NCI-H1092 treated with DMSO at 0.1 percent for 48 hours (cell line): ENCODE measurements at regions not wholly inside any gene's neighbourhood (a gene's known extent, or its start where the extent isn't known, plus 50 kb on each side); places are given as distances from the start of the nearest gene placed in this dataset.

Experiments used
- DNase-seq: peaks from one replicate; lab custom pipeline; 2025; lab: John Stamatoyannopoulos, UW

DNA sequence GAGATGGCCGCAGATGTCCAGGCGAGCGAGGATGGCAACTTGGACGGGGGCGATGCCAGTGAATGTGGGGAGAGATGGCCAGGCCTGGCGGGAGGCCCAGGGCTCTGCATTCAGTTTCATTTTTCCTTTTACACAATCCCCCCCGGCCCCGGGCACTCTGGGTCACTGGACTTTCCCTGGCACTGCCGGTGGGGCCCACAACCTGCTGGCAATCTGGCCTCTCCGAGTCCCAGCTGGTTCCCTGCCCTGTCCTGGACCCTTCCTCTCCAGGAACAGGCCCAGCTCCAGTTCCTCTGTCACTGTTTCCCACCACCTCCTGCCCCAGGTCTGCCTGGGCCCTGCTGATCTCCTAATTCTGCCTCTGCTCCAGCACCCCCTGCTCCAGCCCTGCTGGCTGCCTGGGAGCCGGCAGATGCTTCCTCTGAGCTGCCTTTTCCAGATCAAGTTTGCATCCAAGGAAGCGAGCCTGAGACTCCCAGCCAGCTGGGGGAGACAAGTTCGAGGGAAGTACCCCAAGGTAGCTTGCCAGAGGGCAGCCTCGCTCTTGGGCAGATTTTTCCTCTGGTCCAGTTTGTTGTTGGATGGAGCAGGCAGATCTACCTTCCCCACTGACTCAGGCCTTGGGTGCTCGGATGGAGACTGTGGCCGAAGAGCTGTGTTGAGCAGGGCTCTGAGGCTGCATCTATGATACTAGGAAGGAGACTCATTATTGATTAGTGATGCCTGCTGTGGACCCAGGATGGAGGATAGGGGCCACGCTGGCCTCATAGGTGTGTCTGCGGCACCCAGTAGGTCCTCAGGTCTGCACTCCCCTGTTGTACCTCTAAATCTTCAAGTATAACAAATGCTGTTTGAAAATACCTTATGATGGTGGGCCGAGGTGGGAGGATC is 83.2 kb downstream of the CEBPB start:
- no peak for DNase-seq

DNA sequence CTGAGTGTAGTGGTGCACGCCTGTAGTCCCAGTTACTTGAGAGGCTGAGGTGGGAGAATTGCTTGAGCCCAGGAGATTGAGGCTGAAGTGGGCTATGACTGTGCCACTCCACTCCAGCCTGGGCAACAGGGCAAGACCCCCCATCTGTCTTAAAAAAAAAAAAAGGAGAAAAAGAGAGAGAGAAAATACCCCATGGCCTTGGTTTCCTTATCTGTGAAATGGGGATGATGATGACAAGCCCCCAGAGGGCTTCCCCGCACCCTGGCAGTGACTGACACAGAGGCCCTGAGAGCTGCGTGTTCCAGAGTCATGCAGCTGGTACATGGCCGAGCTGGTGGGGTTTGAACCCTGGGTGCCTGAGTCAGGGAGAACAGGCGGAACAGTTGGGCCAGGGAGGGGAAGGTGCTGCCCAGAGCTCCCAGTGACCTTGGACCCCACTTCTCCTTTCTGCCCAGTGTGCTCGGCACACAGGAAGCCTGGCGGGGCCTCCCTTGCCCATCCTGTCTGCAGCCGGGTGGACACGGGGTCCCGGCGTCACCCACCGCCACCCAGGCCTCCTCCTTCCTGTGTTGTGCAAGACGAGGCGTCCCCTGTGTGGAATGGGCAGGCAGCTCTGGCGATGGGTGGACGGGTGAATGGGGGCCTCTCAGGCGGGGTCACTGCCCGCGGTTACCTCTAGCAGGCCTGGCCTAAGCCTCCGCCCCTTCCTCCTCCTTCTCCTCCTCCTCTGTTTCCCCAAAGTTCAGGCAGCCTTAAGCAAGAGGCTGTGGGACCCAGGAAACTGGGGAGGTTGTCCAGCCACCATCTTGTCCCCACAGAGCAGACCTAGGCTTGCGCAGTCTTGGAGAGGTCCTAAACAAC is 84.2 kb downstream of the CEBPB start:
- no peak for DNase-seq

DNA sequence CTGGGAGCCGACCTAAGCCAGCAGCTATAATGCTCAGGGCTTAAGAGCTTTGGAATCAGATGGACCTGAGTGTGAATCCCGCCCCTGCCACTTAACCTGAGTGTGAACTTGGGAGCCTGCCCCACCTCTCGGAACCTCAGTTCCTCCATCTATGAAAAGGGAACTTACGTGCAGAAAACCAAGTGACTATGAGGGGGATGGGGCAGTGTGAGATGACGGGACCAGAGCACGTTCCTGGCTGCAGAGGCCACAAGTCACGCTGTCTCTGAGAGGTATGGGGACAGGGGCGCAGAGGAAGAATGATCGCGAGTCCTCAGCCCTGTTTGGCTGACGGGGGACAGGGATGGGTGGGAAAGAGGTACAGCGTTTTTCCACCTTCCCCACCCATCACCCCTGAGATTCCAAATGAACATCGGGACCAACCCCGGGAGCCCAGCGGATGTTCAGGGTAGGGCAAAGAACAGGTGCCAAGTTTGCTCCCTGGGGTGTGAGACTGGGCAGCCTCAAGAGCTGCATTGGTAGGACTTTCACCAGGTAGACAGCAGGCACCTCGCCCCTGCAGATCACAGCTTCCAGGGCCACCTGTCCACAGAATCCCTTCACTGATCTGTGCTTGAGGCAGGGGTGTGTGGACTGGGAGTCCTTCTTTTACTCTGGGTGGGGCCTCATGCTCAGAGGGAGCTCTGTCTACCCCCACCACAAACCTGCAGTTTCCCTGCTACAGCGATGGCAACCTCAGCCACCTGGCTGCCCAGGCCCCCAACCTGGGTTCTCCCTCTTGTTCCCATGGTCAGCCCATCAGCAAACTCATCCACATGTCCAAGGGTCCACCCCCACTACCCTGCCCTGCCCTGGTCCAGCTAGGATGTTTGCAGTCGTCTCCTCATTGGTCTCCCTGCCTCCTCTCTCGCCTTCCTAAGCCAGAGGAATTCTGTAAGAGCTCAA is 85.8 kb downstream of the CEBPB start:
- DNase-seq = no peak

DNA sequence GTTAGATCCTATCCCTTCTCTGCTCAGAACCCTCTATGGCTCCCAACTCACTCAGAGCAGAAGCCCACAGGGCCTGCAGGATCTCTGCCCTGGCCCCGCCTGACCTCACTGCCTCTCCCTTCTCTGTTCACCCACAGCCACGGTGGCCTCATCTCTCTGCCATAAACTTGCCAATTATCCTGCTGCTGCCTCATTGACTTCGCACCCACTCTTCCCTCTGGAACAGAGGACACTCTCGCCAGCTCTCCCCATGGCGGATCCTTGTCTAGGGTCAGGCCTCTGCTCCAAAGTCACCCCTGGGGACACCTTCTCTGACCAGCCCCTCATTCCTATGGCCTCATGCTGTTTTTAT is 86.4 kb downstream of the CEBPB start:
- no peak for DNase-seq

DNA sequence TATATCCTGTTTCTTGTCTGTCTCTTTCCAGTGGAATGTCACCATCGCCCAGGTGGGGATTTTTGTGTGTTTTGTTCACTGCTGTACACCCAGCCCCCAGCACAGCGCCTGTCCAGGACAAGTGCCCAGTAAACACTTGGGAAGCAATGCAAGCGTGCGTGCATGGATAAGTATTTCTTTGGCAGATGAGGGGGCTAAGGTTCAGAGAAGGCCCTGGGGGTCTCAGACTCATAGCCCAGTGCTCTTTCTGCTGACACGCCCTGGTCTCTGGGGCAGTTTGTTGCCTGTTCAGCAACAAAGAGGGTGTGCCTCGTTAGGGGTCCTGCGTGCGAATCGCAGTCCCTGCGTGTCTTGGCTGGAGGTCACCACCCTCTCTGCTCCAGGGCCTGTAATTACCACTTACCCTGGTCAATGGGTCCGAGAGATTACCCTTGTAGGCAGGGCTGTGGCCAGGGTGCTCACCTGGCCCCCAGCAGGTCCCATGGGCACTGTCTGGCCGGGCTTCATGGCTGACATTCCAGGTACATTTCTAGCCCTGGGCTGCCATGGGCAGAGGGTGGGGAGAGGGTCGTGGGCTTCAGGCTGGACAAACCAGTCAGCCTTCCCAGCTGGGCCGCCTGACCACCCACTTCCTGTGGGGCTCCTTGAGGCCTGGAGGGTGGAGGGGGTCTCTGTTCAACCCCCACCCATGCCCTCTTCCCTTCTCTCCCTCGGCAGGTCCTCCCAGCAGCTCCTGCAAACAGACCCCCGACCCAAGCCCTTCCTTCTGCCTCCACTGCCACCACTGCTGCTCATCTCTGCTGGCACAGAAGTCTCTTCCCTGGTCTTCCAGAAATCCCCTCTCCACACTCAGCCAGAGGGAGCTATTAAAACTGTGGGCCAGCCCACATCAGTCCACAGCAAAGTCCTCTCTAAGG is 87.1 kb downstream of the CEBPB start:
- DNase-seq = no peak

DNA sequence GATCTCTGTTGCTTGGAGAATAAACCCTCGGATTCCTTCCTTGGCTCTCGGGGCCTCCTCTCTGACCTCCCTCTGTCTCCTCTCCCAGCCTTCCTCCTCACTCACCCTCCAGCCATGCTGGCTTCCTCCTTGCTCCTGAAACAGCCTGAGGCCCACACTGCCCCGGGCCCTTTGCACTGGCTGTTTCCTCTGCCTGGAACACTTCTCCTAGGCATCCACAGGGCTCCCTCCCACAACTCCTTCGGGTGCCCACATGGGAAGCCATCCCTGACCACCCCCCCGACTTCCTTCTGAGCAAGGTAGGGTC is 87.7 kb downstream of the CEBPB start:
- no peak for DNase-seq

DNA sequence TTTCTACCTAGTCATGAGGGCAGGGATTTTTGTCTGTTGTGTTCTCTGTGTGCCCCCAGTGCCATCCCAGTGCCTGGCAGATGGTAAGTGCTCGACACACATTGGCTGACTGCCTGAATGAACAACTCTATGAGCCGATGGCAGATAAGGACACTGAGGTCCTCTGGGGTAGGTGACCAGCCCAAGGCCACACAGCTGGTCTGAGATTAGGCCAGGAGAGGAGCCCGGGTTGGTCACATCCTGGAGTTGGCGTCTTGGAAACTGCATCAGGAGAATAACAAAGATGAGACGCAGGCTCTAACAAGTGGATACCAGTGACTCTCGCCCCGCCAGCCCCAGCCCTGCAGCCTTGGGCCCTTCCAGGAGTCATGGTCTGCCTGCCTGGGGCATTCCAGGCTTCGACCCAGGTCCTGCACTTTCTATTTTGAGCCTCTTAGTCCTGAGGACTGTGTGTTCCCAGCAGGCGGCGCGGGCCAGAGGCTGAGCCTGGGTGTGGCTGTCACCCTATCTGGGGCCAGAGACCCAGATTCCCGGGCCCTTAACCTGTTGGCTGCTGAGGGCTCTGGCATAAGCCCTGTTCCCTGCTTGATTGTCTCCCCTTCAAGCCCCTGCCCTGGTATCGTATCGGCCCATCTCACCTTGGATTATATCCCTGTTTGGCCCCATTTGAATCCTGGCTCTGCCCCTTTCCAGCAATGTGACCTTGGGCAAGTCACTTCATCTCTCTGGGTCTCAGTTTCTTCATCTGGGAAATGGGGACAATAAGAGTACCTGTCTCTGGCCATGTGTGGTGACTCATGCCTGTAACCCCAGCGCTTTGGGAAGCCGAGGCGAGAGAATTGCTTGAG is 88.3 kb downstream of the CEBPB start:
- DNase-seq = no peak

DNA sequence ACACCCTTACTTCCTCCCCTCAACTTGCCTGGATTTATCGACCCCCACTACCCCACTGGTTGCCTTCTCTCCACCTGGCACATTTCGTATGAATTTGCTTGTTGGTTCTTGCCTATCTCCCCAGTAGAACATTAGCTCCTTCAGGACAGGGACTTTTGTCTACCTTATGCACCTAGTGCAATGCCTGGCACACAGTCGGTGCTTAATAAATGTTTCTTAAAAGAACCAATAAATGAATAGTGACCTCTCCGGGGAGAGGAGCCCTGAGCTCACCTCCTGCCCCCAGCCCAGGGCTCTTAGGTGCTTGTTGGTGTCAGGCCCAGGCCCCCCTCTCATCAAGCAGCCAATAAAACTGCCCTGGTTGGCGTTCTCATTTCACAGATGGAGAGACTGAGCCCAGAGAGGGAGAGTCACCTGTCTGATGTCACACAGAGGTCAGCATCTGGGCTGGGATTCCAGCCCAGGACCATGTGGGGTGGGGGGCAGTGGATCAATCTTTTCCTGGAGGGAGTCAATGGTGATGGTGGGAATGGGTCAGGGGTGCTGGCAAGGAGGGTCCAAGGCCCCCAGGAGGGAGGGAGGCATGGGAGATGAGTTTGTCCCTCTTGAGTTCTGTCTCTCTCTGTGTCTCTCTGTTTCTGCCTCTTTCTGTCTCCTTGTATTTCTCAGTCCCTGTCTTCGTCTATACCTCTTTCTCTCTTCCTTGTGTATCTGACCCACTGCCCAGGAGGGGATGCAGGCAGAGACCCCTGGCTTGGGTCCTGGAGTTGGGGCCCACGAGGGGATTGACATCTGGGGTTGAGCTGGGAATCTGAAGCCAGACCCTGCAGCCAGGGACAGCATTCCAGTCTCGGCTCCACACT is 89.6 kb downstream of the CEBPB start:
- no peak for DNase-seq

DNA sequence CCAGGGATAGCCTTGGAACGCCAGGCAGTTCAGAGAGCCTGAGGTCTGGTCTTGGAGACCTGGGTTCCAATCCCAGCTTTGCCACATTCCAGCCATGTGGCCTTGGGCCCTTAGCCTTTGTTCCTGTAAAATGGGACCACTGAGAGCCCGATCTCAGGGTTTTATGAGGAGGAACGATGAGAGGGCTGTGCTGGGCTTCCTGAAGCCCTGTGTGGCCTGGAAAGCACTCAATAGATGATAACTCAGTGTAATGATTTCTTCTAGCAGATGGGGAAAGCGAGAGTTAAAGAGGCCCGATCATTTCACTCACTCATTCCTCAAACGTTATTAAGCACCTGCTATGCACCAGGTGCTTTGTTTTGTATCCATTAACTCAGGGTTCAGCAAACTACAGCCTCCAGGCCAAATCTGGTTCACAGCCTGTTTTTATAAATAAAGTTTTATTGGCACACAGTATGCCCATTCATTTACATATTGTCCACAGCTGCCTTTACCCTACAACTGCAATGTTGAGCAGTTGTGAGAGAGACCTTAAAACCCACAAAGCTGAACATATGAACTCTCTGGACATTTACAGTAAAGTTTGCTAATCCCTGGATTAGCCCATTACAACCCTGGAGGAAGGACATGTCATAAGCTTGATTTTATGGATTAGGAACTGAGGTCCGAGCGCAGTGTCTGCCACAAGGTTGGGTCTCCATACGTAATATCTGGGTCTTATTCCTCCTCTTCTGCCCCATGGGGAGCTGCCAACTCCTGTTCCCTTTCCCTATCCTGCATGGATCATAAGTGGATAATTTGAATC is 90.4 kb downstream of the CEBPB start:
- DNase-seq = no peak

DNA sequence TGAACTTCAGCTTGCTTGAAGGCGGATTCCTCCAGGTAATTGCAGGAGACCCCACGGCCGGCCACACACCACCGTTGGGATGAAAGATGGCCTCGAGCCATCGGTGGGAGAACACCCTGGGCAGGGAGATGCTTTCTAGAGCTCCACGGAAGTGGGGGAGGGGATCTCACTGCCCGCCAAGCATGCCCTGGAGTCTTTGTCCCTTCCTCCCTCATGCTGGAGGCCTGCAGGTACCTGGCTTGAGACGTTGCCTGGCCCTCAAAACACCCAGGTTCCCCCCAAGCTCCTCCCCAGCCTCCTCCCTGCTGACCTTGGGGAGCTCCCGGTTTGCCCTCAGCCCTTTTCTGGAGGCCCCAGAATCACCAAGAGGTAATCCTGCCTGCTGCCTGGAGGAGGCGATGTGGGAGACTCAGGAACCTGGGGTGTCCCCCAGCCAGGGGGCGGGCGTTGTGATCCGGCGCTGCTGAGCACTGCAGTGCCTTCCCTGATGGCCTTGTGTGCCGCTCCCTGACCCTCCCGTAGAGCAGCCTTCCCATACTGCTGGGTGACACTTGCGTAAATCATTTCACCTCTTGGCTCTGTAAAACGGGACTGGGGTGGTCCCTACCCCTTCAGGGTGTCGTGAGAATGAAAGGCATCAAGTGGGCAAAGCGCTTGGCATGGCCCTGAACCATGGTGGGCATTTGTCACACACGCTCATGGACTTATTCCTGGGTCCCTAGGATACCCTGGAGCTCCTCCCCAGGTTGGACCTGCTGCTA is 91.4 kb downstream of the CEBPB start:
- DNase-seq = no peak

DNA sequence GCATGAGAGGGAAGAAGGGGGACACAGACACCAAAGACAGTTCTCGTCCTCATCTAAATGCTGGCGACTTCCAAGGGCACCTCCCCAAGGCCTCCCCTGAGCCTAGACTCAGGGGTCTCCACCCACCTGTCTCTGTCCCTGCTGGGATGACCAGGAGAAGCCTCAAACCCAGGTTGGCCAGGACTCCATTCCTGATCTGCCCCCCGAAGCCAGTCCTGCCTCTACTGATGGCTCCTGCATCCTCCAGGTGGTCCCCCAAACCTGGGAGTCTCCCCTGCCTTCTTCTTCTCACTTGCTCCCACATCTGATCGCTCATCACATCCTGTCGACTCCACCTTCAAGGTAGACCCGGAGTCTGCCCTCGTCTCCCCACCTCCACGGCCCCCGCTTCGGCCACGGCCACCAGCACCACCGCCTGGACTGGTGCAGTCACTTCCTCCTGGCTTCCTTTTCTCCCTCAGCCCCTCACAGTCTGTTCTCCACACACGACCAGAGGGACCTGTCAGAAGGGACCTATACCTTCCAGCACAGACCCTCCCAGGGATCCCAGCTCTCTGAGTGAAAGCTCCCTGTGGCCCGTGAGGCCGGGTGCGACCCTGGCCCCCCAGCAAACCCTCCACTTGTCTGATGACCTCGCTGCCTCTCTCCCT is 92.1 kb downstream of the CEBPB start:
- DNase-seq = no peak

DNA sequence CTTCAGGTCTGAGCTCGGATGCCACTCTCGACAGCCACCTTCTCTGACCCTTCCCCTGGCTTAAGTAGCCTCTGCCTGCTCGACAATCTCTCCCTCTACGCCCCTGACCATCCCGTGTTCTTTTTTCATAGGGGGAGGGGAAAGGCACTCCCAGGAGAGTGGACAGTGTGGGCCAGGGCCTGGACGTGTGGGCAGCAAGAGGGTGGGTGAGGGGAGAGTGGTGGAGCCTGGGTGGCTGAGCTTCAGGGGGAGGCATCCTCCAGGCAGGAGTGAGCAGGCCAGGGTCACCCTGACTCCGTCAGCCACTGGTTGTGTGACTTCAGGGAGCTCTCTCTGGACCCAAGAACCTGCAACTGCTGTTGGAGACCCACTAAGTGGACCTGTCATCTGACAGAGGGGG is 92.7 kb downstream of the CEBPB start:
- no peak for DNase-seq

DNA sequence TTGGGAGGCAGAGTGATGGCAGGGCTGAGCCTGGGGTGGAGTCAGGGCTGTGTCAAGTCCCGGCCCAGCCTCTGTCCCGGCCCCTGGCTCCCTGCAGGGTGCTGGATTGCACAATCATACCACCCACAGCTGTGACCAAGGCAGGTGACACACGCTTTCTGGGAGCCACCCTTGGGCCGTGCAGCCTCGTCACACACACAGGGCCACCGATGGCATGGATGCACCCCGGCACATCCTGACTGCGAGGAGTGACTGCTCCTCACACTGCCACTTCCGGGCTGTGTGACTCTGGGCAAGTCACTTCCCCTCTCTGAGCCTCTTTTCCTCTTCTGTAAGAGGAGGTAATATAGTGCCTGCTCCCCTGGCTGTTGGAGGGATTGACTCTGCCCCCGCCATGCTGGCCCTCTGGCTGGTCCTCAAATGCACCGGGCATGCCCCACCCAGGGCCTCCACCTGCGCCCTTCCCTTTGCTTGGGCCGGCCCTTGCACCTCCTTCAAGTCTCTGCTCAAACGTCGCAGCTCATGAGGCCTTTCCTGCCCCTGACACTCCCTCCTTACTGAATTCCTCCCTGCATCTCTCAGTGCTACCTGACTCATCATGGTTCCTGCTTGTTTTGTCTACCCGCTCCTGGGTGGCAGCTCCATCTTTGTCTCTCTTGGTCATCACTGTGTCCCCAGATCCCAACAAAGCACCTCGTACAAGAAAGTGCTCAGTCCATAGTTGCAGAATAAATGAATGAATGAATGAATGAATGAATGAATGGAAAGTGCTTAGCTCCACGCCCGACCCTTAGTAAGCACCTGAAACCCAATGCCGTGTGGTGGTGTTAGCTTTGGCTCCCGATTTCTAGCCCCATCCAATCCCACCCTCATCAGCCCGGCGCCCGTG is 93.5 kb downstream of the CEBPB start:
- DNase-seq = no peak

DNA sequence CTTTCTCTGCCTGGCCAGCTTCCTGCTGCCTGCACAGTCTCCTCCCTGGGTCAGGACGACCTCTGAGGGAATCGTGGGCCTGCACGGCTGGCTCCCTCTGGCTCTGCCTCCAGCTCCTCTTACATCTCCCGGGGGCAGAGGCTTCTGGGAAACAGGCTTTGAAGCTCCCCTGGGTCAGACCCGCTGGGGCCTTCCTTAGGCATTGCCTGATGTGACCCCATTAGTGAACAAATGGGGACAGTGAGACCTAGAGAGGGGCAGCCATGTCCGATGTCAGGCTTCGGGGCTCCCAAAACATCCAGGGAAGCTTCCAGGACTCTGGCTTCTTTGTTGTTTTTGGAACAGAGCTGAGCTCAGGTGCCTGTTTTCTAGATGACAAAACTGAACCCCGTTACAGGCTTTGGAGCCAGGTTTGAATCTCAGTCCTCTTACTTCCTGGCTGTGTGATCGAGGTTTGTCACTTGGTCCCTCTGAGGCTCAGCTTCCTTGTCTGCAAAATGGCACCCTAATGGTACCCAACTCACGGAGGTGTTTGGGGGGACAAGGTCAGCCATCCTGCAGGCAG is 94.3 kb downstream of the CEBPB start:
- DNase-seq = no peak

DNA sequence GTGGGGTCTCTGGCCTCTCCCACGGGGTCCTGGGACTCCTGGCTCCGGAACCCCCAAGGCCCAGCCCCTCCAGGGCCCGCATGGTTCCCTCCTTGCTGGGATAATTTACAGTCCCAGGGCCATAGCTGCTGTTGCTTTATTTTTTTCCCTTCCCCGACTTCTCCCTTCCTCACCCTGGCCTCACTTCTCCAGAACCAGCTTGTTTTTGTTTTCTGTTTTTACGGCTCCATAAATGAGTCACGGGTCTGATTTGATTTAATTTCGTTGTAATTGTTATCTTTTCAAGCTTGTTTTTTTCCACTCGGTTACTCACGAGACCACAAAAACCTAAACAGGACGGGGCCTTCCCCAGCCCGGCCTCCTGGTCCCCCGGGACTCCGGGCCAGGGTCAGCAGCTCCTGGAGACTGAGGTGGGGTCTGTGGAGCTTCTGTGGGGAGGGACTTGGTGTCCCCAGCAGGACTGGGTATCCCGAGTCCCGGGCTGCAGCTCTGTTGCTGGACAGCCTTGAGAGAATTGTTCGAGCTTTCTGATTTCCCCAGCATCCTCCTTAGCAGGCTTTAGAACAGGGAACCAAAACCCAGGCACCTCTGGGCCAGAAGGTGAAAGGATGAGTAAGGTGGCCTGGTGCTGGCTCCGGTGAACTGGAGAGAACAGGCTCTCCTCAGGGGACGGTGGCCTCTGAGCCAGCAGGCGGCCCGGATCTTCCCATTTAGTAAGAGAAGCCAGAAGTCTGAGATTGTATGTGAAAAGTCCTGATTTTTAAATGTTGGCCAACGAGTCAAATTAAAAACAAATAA is 94.9 kb downstream of the CEBPB start:
- DNase-seq = no peak
